ENCODE measurements at regions not wholly inside any gene's neighbourhood (a gene's known extent, or its start where the extent isn't known, plus 50 kb on each side); places are given as distances from the start of the nearest gene placed in this dataset.

DNA sequence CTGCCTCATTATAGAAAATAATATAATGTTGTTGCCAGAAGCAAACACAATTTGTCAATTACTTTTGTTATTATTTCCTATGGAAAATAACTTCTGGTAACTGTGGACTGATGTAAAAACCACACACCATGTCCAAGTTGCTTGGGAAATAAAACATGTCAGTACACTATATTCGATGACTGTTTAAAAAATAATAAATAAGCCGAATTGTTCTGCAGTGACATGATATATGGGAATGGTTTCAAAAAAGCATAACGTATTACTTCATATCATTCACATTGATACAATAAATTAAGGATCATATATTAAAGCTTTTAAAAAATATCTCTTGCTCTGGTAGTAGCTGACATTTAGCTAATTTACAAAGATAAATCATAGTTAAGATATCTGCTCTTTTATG, 2062.1 kb downstream of the PCDH9 start:
- TF ChIP-seq POLR2A (IDR thresholded peaks at IDR 0.05), result no peak
- TF ChIP-seq, protein P1, sequence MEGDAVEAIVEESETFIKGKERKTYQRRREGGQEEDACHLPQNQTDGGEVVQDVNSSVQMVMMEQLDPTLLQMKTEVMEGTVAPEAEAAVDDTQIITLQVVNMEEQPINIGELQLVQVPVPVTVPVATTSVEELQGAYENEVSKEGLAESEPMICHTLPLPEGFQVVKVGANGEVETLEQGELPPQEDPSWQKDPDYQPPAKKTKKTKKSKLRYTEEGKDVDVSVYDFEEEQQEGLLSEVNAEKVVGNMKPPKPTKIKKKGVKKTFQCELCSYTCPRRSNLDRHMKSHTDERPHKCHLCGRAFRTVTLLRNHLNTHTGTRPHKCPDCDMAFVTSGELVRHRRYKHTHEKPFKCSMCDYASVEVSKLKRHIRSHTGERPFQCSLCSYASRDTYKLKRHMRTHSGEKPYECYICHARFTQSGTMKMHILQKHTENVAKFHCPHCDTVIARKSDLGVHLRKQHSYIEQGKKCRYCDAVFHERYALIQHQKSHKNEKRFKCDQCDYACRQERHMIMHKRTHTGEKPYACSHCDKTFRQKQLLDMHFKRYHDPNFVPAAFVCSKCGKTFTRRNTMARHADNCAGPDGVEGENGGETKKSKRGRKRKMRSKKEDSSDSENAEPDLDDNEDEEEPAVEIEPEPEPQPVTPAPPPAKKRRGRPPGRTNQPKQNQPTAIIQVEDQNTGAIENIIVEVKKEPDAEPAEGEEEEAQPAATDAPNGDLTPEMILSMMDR (IDR thresholded peaks at IDR 0.05), result no peak
- H3K9me3 ChIP-seq (replicated peaks in 1 of 3), result no peaks in the 10 kb centered on the region
- intact Hi-C loops (cut with DNase I), result no loop called here
- no peak for DNase-seq
- H3K4me3 ChIP-seq, result no peak overlapping the region
- 49 to 63% (median 60%) methylated on average over 3 of the region's 3 CpGs for WGBS, 4 donors
- no peaks in the 10 kb centered on the region for H3K27me3 ChIP-seq
- H3K36me3 ChIP-seq (replicated peaks in 1 of 2), result no peaks in the 10 kb centered on the region
- H3K4me1 ChIP-seq (replicated peaks in 1 of 2), result no peaks in the 10 kb centered on the region
- H3K27ac ChIP-seq, result no peak overlapping the region

DNA sequence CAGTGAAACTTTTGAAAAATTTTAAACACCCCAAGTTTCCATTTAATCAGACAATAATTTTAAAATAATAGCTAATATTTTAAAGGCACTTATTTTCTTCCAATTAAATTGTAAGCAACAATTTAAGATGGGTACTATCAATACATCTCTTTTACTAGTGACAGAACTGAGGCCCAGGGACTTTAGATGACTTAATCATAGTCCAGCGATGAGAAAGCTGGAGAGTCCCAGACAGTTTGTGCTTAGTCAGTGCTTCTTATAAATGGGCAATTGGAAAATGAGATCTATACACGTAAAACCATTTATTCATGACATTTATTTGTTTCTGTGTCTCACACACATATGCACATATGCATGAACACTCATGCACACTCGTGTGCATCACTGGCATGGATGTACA, 2063.5 kb downstream of the PCDH9 start:
- no peaks in the 10 kb centered on the region for H3K36me3 ChIP-seq (replicated peaks in 1 of 2)
- H3K4me3 ChIP-seq, result no peak overlapping the region
- DNase-seq, result no peak
- H3K4me1 ChIP-seq (replicated peaks in 1 of 2), result no peaks in the 10 kb centered on the region
- H3K27ac ChIP-seq, result no peak overlapping the region
- TF ChIP-seq, protein P1 (IDR thresholded peaks at IDR 0.05), result no peak
- no peak for TF ChIP-seq POLR2A (IDR thresholded peaks at IDR 0.05)
- WGBS, 4 donors, result 75 to 78% (median 78%) methylated on average over 3 of the region's 3 CpGs
- no peaks in the 10 kb centered on the region for H3K27me3 ChIP-seq
- intact Hi-C loops (cut with DNase I), result no loop called here
- H3K9me3 ChIP-seq (replicated peaks in 1 of 3), result no peaks in the 10 kb centered on the region

- Histone ChIP-seq H3K9me3 (replicated peaks in 1 of 3) (no peaks in the 10 kb centered on the region), H3K4me3 (no peak overlapping the region), H3K27me3 (no peaks in the 10 kb centered on the region), H3K27ac (no peak overlapping the region), H3K36me3 (replicated peaks in 1 of 2) (no peaks in the 10 kb centered on the region), H3K4me1 (replicated peaks in 1 of 2) (no peaks in the 10 kb centered on the region)
- WGBS, 4 donors, result 44 to 51% (median 50%) methylated on average over 3 of the region's 3 CpGs
- intact Hi-C loops (cut with DNase I), result no loop called here
- DNase-seq, result no peak
- TF ChIP-seq, protein P1 (IDR thresholded peaks at IDR 0.05), result no peak
- no peak for TF ChIP-seq POLR2A (IDR thresholded peaks at IDR 0.05)
These were observed 2070.3 kb downstream of the PCDH9 start for GRCh38 chr13:65159803-65160202.

- Histone ChIP-seq H3K4me3 (no peak overlapping the region), H3K27me3 (no peaks in the 10 kb centered on the region), H3K4me1 (replicated peaks in 1 of 2) (no peaks in the 10 kb centered on the region), H3K36me3 (replicated peaks in 1 of 2) (no peaks in the 10 kb centered on the region), H3K9me3 (replicated peaks in 1 of 3) (no peaks in the 10 kb centered on the region), H3K27ac (no peak overlapping the region)
- DNase-seq, result no peak
- 84 to 91% (median 89%) methylated on average over 2 of the region's 2 CpGs for WGBS, 4 donors
- intact Hi-C loops (cut with DNase I), result no loop called here
- TF ChIP-seq, protein P1 (IDR thresholded peaks at IDR 0.05), result no peak
- no peak for TF ChIP-seq POLR2A (IDR thresholded peaks at IDR 0.05)
These were observed 2074.3 kb downstream of the PCDH9 start for GRCh38 chr13:65155861-65156260.
